ENCODE measurements at regions not wholly inside any gene's neighbourhood (a gene's known extent, or its start where the extent isn't known, plus 50 kb on each side); places are given as distances from the start of the nearest gene placed in this dataset.
"Not testable (repeated sequence)": the region's sequence is repeated elsewhere in the genome, so short reads cannot be mapped to it uniquely, and the experiment has no call there.

- DNase-seq (ENCODE audit: low read depth in 4 of 4, low spot score in 2 of 4) = no peak
Measured at GRCh38 chr6:167208819-167209576, 51.2 kb upstream of the GPR31 start.

- DNase-seq (ENCODE audit: low read depth in 4 of 4, low spot score in 2 of 4) = no peak
Measured at GRCh38 chr6:167209577-167209975, 51.8 kb upstream of the GPR31 start.

DNA sequence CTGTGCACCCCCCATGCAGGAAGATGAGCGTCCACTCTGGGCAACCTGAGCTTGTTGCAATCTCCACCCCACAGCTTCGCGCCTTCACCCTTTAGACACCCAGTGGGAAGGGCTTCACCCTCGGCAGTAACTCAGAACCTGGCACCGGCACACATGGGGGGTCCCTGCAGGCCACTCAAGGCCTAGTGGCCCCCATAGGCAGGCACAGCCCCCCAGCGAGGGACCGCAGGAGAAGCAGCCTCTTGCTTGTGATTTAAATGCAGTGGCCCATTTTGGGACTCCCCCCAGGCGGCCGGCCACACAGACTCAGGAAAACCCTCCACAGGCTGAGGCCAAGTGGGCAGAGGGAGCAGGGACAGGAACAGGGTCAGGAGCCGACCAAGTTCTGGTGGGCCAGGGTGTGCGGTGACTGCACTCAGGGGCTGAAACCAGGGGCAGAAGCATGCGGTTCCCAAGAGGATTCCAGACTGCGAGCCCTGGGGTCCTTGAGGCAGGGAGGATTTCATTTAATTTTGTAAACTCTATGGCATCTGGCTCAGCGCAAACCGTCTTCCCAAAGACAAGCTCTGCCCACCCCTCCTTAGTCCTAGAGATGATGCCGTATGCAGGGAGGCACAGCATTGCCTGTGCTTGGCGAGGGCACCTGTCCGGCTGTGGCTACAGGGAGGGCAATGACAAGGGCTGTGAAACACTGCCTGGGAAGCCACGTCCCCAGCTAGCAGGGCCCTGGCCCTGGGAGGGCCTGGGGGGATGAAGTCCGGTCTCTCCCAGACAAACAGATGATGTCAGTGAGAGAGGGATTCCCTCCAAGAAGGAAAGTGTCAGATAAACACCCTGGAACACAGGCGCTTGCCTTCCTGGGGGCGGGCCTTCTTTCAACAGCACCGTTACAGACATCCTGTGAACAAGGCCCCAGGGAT lies 52.9 kb upstream of the GPR31 start:
- DNase-seq (ENCODE audit: low read depth in 4 of 4, low spot score in 2 of 4) = peak in 1 of 4 donors; percentile 11

DNA sequence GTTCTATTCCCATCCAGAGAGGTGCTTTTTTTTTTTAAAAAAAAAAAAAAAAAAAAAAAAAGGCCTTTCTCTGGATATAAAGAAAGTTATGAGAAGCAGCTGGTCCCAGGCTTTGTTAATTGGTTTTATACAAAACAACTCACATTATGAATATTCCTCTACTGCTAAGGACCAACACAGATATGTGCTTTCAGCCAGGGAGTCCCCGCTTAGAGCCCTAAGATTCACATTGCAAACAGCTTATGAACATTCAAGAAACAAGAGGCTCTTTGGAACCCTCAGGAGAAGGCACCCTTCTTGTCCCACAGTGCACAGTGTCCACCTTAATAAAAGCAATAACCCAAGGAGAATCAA lies 53.5 kb upstream of the GPR31 start:
- no peak for DNase-seq (ENCODE audit: low read depth in 4 of 4, low spot score in 2 of 4)

GRCh38 chr6:167211881-167212712 lies 54.3 kb upstream of the GPR31 start:
- no peak for DNase-seq (ENCODE audit: low read depth in 4 of 4, low spot score in 2 of 4)

- DNase-seq (ENCODE audit: low read depth in 4 of 4, low spot score in 2 of 4) = no peak
Measured at GRCh38 chr6:167212713-167213005, 54.9 kb upstream of the GPR31 start.

DNA sequence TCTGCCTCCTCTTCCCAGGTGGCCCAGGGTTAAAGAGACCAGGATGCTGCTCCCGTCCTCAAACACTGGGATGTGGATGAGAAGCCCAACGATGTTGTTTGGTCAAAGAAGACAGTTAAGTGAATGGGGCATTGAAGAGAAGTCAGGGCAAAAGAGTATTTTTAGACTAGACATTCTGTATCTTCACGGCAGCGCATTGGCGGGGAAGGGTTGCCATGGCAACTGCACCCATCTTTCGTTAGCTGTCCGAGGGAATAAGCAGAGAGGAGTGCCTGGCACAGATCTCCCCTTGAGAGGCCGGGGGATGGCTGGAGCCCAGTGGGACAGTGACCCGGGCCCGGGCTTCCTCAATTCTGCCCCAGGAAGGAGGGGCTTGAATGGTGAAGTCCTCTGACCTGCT lies 56.4 kb upstream of the GPR31 start:
- no peak for DNase-seq (ENCODE audit: low read depth in 4 of 4, low spot score in 2 of 4)

GRCh38 chr6:167215429-167216250 lies 57.9 kb upstream of the GPR31 start:
- not testable (repeated sequence) for DNase-seq (ENCODE audit: low read depth in 4 of 4, low spot score in 2 of 4)

DNA sequence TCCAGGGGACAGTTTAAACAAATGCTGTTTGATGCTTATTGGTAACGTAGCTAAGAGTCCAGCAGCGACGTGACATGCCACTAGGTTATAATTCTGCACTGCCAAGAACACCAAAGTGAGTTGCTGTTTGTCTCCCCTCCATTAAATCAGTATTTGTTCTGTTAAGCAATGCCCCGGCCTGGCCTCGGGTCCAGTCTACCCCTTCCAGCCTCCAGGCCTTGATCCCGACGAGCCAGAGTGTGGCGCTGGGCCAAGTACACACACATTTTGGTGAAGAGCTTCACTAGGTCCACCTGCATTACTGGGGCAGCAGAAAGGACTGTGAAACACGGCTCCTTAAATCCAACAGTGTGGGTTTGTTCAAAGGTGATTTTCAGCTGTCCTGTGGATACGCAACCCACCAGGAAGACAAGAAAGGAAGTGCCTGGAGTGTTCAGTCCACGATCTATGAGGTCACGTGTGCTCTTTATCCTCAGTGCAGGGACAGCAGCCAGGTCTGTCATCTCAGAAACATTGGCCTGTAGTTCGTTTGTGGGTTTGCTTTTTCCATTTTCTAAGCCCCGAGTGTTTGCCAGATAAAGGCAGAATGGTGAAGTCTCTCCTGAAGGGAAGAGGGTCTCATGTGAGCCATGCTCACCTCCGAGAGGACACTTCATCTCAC lies 58.7 kb upstream of the GPR31 start:
- not testable (repeated sequence) for DNase-seq (ENCODE audit: low read depth in 4 of 4, low spot score in 2 of 4)

DNA sequence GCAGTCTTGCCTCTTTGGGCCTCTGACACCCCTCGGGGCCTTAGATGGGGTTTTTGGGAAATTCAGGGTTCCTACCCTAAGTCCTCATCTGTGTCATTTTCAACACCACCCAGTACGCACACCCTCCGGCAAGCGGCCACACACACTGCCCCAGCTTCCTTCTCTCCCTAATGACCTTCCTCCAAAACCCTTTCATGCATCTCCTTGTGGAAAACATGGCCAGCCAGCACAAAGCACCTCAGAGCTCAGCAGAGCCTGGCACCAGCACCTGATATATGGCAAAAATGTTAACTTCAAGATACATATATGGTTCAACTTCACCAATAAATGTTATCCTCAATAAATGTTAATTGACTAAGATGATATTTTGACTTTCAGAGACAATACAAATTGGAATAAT lies 59.3 kb upstream of the GPR31 start:
- DNase-seq (ENCODE audit: low read depth in 4 of 4, low spot score in 2 of 4) = not testable (repeated sequence)

- not testable (repeated sequence) for DNase-seq (ENCODE audit: low read depth in 4 of 4, low spot score in 2 of 4)
Measured at GRCh38 chr6:167217951-167218759, 60.4 kb upstream of the GPR31 start.

DNA sequence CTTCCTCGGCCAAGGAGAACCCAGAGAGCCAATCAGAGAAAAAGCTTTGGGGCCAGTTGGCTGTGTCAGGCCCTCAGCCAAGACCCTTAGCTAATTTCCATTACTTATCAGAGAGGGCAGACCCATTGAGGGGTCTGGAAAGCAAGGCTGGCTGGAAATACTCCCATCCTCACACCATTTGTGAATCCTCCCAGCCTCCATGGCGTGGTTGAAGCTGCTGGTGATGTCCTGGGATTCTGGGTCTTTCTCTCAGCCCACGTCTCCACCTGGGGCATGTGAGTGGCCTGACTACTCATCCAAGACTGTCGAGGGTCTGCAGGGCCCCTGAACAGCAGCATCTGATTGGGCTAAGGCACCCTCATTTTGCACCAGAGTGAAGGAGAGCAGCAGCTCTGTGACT lies 61.3 kb upstream of the GPR31 start:
- DNase-seq (ENCODE audit: low read depth in 4 of 4, low spot score in 2 of 4) = not testable (repeated sequence)

DNA sequence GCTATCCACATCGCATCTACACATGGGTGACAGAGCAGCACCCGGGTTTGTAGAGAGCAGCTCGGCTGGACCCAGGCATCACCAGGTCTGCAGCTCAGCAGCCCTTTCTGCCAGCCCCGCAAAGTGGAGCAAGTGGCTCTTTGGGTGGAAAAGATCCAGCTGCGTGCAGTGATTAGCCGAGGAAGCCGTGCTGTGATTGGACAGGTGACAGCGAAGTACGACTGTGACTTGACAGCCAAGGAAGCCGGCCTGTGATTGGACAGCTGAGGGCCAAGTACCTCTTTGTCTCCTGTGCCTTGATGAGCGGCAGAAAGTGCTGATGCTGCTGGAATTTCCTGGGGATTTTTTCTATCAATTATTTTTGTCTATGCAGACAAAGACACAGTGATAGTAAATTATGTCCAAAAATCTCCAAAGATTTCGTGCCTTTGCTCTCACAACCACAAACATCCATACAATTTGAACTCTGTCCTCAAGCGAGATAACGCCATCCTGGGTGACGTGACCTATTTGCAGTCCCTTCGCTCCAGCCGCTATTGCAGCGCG lies 62.3 kb upstream of the GPR31 start:
- DNase-seq (ENCODE audit: low read depth in 4 of 4, low spot score in 2 of 4) = no peak

DNA sequence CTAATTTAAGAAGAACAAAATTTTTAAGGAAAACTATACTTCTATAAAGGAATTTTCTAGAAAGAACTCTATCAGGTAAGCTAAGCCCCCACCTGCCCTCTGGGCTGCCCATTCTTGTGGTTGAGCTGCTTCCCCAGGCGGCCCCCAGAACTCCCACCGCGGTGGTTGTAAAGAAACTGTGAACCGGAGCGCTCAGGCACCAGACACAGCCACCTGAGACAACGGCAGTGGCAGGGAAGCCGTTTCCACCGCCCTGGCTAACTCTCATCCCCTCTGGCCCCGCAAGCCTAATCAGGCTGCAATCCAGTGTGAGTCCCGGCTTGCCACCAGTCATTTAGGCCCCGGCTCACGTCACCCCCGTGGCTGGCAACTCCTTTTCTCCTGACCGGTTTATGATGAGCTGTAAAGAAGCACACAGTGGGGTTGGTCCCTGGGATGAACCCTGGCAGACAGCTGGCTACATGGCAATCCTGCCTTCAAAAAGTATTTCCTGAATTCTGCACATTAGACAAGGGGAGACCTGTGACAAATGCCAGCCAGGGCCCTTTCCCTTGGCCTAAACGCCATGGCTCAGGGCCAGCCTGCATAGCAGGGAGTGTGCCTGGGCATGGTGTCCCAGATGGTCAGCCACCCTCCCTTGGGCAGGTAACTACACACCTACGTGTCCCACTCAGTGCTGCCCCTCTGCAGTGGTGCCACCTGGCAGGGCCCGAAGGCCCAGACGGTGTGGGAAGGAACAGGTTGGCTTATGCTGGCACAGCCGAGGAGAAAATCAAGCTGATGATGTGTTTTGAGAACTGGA lies 63.8 kb upstream of the GPR31 start:
- no peak for DNase-seq (ENCODE audit: low read depth in 4 of 4, low spot score in 2 of 4)

GRCh38 chr6:167225566-167226382 lies 65.3 kb upstream of the UNC93A start:
- DNase-seq (ENCODE audit: low read depth in 4 of 4, low spot score in 2 of 4) = not testable (repeated sequence)

GRCh38 chr6:167226383-167226685 lies 64.8 kb upstream of the UNC93A start:
- DNase-seq (ENCODE audit: low read depth in 4 of 4, low spot score in 2 of 4) = no peak

DNA sequence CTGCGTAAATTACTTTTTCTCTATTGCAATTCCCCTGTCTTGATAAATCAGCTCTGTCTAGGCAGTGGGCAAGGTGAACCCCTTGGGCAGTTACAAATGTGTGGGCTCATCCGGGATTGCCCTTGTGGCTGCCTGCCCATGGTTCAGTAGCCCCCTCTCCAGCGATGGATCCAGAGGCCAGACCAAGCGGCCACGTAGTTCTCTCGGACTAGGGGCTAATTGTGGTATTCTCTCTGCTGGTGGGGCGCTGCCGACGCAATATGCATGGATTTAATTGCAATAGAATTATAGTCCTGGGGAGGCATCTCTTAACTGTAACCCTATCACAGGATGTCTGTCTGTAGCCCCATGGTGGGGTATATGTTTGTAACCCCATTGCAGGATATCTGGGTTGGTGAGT lies 64.3 kb upstream of the UNC93A start:
- DNase-seq (ENCODE audit: low read depth in 4 of 4, low spot score in 2 of 4) = no peak
